Ishikawa (cell line): ENCODE measurements at regions not wholly inside any gene's neighbourhood (a gene's known extent, or its start where the extent isn't known, plus 50 kb on each side); places are given as distances from the start of the nearest gene placed in this dataset.

Source experiments
- CEBPB ChIP-seq: IDR thresholded peaks from 2 replicates; pipeline ENCODE4 v1.6.1; 2012
- CREB1 ChIP-seq: IDR thresholded peaks from 2 replicates; pipeline ENCODE4 v1.6.1; 2012; ENCODE audit warnings: low read depth
- EGR1 ChIP-seq: IDR thresholded peaks from 2 replicates; pipeline ENCODE4 v1.6.1; 2012
- EP300 ChIP-seq: IDR thresholded peaks from 2 replicates; pipeline ENCODE4 v1.6.1; 2012; ENCODE audit warnings: borderline replicate concordance
- FOXM1 ChIP-seq: IDR thresholded peaks from 2 replicates; pipeline ENCODE4 v1.6.1; 2012; ENCODE audit warnings: low read depth, borderline replicate concordance
- MAX ChIP-seq: IDR thresholded peaks from 2 replicates; pipeline ENCODE4 v1.6.1; 2012
- NFIC ChIP-seq: IDR thresholded peaks from 2 replicates; pipeline ENCODE4 v1.6.1; 2012
- RAD21 ChIP-seq: IDR thresholded peaks from 2 replicates; pipeline ENCODE4 v1.6.1; 2012; ENCODE audit warnings: low read depth
- REST ChIP-seq: IDR thresholded peaks from 2 replicates; pipeline ENCODE4 v1.6.1; 2012; ENCODE audit warnings: low read depth, mild to moderate bottlenecking
- TAF1 ChIP-seq: IDR thresholded peaks from 2 replicates; pipeline ENCODE4 v1.6.1; 2012; ENCODE audit warnings: low read depth, mild to moderate bottlenecking
- TCF12 ChIP-seq: IDR thresholded peaks from 2 replicates; pipeline ENCODE4 v1.6.1; 2012; ENCODE audit warnings: low read depth
- TEAD4 ChIP-seq: IDR thresholded peaks from 2 replicates; pipeline ENCODE4 v1.6.1; 2012
- USF1 ChIP-seq: IDR thresholded peaks from 2 replicates; pipeline ENCODE4 v1.6.1; 2012
- YY1 ChIP-seq: IDR thresholded peaks from 2 replicates; pipeline ENCODE4 v1.6.1; 2012; ENCODE audit warnings: low read depth
- ZBTB7A ChIP-seq: IDR thresholded peaks from 2 replicates; pipeline ENCODE4 v1.6.1; 2012; ENCODE audit warnings: low read depth

- TF ChIP-seq CEBPB: no peak
- no peak for TF ChIP-seq RAD21
- no peak for TF ChIP-seq USF1
- TF ChIP-seq REST: no peak
- no peak for TF ChIP-seq FOXM1
- TF ChIP-seq TCF12: no peak
- TF ChIP-seq TEAD4: no peak
- TF ChIP-seq EP300: no peak
- TF ChIP-seq CREB1: no peak
- TF ChIP-seq TAF1: no peak
- TF ChIP-seq NFIC: no peak
- TF ChIP-seq MAX: no peak
- no peak for TF ChIP-seq YY1
- TF ChIP-seq ZBTB7A: no peak
- TF ChIP-seq EGR1: no peak
These were observed 109.4 kb upstream of the CTBP2 start for GRCh38 chr10:125269716-125270115.

GRCh38 chr10:125266966-125267365 lies 106.6 kb upstream of the CTBP2 start:
- TF ChIP-seq TCF12 (no peak), USF1 (no peak), TEAD4 (no peak), CEBPB (no peak), TAF1 (no peak), ZBTB7A (no peak), YY1 (no peak), CREB1 (no peak), MAX (no peak), EGR1 (no peak), RAD21 (no peak), NFIC (no peak), EP300 (no peak)

DNA sequence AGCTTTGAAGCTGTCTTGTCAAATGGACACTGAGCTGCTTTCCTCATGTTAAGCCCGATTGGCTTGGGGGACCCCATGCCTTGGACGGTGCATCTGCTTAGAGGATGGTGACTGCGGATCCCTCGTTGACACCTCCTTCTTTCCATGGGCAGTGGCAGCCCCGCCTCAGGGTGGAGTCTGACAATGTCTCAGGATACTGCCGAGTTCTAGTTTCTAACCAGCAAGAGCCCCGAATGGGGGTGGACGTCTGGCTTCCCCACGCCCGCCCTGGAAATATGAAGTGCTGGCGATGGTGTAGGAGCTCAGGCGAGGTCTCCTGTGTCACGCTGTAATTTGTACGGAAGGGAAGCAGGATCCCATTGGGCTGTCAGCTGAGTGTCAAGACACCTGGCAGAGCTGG lies 106.2 kb upstream of the CTBP2 start:
- TF ChIP-seq EGR1 (no peak), YY1 (no peak), CREB1 (no peak)

DNA sequence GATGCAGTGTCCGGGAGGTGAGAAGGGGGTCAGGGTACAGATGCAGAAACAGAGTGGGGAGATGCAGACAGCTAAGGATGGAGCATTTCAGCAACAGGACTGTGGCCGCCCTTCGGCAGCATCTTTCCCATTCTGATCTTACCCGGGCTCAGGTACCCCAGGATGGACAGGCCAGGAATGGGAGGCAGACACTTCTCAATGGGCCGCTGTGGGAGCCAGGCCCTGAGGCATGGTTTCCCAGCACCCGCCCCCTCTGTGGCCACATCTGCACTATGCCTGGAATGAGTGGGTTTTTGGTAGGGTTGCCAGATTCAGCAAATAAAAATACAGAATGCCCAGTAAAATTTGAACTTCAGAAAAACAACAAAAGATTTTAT lies 105.2 kb upstream of the CTBP2 start:
- no peak for TF ChIP-seq MAX
- TF ChIP-seq REST: no peak
- no peak for TF ChIP-seq ZBTB7A
- TF ChIP-seq CREB1: no peak
- TF ChIP-seq EP300: no peak
- no peak for TF ChIP-seq CEBPB
- TF ChIP-seq TEAD4: no peak

GRCh38 chr10:125264757-125265578 lies 104.6 kb upstream of the CTBP2 start:
- no peak for TF ChIP-seq TAF1
- no peak for TF ChIP-seq USF1
- no peak for TF ChIP-seq TEAD4
- no peak for TF ChIP-seq ZBTB7A
- TF ChIP-seq EP300: no peak
- TF ChIP-seq CEBPB: no peak
- TF ChIP-seq FOXM1: no peak
- TF ChIP-seq EGR1: no peak
- no peak for TF ChIP-seq REST
- TF ChIP-seq RAD21: no peak
- TF ChIP-seq CREB1: no peak
- TF ChIP-seq TCF12: no peak
- TF ChIP-seq MAX: no peak
- TF ChIP-seq NFIC: no peak
- TF ChIP-seq YY1: no peak
